Right atrium auricular region (tissue), 2 donors: ENCODE measurements at regions not wholly inside any gene's neighbourhood (a gene's known extent, or its start where the extent isn't known, plus 50 kb on each side); places are given as distances from the start of the nearest gene placed in this dataset.
"Not testable (repeated sequence)": the region's sequence is repeated elsewhere in the genome, so short reads cannot be mapped to it uniquely, and the experiment has no call there.

Experiments used
- DNase-seq: peaks from one replicate; pipeline ENCODE4 v3.0.0-alpha.2; 2019; ENCODE audit warnings: low spot score
- H3K27ac ChIP-seq, 2 donors: fragments of 200-600 bp; sonication (generic); 1 replicate in 1 of 2; 2 replicates in 1 of 2; pipeline ENCODE4 v1.5.1; 2016 to 2019
- H3K27me3 ChIP-seq, 2 donors: fragments of 200-600 bp; sonication (generic); one replicate each; pipeline versions ENCODE4 v1.5.1 to v1.6.0; 2017 to 2019
- H3K36me3 ChIP-seq: fragments of 200-600 bp; sonication (generic); one replicate; pipeline ENCODE4 v1.5.1; 2016
- H3K4me1 ChIP-seq, 2 donors: fragments of 200-600 bp; sonication (generic); one replicate each; pipeline versions ENCODE4 v1.5.1 to v1.6.0; 2017 to 2019
- H3K4me3 ChIP-seq, 2 donors: fragments of 200-600 bp; sonication (generic); 1 replicate in 1 of 2; 2 replicates in 1 of 2; pipeline ENCODE4 v1.5.1; 2017 to 2019; ENCODE audit warnings: mild to moderate bottlenecking in 1 of 2, moderate library complexity in 1 of 2
- H3K9me3 ChIP-seq, 2 donors: fragments of 200-600 bp; sonication (generic); one replicate each; pipeline ENCODE4 v1.5.1; 2019
- TF ChIP-seq, protein P1 (sequence below), 2 donors: fragments of 200-600 bp; sonication (generic); IDR thresholded peaks; one replicate each; pipeline ENCODE4 v1.5.1; 2019; ENCODE audit warnings: antibody characterized with exemption in 2 of 2

DNA sequence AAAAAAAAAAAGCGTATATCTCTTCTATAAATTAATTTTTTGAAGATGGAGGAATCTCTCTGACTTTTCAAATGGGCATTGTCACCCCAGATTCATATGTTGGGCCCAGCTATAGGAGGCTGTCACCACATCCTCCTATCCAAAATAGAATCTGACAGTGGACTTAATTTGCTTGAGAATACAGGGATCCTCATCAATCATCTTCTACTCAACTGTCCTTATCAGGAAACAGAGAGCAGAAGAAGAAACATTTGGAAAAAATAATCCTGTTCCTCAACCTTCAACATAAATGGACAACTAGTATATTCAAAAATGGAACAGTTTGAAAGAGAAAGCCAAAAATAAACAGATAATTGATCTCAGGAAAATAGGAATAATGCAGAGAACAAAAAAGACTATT is 725.4 kb upstream of the INTU start:
- no peaks in the 10 kb centered on the region for H3K9me3 ChIP-seq
- H3K4me3 ChIP-seq, result no peak overlapping the region
- TF ChIP-seq, protein P1, sequence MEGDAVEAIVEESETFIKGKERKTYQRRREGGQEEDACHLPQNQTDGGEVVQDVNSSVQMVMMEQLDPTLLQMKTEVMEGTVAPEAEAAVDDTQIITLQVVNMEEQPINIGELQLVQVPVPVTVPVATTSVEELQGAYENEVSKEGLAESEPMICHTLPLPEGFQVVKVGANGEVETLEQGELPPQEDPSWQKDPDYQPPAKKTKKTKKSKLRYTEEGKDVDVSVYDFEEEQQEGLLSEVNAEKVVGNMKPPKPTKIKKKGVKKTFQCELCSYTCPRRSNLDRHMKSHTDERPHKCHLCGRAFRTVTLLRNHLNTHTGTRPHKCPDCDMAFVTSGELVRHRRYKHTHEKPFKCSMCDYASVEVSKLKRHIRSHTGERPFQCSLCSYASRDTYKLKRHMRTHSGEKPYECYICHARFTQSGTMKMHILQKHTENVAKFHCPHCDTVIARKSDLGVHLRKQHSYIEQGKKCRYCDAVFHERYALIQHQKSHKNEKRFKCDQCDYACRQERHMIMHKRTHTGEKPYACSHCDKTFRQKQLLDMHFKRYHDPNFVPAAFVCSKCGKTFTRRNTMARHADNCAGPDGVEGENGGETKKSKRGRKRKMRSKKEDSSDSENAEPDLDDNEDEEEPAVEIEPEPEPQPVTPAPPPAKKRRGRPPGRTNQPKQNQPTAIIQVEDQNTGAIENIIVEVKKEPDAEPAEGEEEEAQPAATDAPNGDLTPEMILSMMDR (IDR thresholded peaks at IDR 0.05), result no peak
- H3K4me1 ChIP-seq, result no peaks in the 10 kb centered on the region
- no peaks in the 10 kb centered on the region for H3K36me3 ChIP-seq
- no peak overlapping the region for H3K27ac ChIP-seq
- no peaks in the 10 kb centered on the region for H3K27me3 ChIP-seq
- DNase-seq, result no peak

DNA sequence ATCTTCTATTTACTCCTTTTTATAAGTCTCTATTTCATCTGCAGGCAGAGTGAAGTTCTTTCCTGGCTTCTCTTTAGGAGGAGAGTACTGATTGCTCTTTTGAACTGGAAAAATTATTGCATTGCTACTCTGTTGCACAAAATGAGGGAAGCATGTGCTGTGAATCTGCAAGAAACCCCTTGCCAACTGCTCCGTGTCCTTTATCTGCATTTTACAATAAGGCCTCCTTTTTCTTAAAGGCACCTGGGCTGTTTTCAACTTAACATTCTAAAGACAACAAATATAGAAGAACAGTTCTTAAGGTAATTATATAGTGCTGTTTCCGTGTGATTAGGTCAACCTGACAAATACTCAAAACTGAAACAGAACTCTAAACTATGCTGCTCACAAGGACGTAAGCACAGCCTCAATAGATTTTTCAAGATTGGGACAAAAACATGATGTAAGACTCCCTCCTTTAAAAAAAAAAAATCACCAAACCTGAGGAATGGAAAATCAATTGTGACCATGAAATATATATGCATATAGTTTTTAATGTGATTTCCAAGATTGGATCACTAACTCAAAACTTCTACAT is 716.6 kb upstream of the INTU start:
- Histone ChIP-seq H3K4me1 (no peaks in the 10 kb centered on the region), H3K27me3 (no peaks in the 10 kb centered on the region), H3K4me3 (no peak overlapping the region), H3K9me3 (no peaks in the 10 kb centered on the region), H3K27ac (no peak overlapping the region), H3K36me3 (no peaks in the 10 kb centered on the region)
- DNase-seq, result no peak
- TF ChIP-seq, protein P1 (IDR thresholded peaks at IDR 0.05), result no peak

DNA sequence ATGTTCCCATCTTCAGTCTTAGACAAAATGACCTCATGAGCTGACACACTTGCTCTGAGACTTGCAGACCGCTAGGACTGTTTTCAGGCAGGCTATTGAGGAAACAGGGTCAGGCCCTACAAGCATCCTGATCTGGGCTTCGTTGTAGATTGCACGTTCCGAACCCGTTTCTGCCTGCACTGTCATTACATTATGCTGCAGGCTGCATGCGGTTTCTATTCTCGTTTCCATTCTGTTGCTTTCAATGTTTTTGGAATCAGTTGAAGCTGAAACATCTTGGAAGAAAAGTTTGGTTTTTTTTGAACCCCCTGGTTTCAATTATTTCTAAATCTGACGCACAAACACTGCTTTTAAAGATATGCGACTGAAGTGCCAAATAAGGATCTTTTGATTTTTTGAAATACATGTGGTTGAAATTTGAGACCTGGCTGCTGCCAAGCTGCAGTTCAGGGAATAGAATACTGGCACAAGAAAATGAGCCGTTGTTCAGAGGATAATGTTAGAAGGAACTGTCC is 716.1 kb upstream of the INTU start:
- no peak overlapping the region for H3K27ac ChIP-seq
- no peak overlapping the region for H3K4me3 ChIP-seq
- no peaks in the 10 kb centered on the region for H3K9me3 ChIP-seq
- H3K36me3 ChIP-seq, result no peaks in the 10 kb centered on the region
- DNase-seq, result no peak
- no peaks in the 10 kb centered on the region for H3K4me1 ChIP-seq
- TF ChIP-seq, protein P1 (IDR thresholded peaks at IDR 0.05), result no peak
- H3K27me3 ChIP-seq, result no peaks in the 10 kb centered on the region

DNA sequence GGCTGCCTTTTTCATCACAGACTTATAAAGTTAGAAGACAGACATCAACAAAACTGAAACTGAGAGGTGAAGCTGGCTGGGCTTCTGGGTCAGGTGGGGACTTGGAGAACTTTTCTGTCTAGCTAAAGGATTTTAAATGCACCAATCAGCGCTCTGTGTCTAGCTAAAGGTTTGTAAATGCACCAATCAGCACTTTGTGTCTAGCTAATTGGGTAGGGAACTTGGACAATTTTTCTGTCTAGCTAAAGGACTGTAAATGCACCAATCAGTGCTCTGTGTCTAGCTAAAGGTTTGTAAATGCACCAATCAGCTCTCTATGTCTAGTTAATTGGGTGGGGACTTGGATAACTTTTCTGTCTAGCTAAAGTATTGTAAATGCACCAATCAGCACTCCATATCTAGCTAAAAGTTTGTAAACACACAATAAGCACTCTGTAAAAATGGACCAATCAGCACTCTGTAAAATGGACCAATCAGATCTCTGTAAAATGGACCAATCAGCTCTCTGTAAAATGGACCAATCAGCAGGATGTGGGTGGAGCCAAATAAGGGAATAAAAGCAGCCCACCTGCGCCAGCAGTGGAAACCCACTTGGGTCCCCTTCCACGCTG is 710.3 kb upstream of the INTU start:
- DNase-seq, H3K27ac ChIP-seq, H3K4me3 ChIP-seq, H3K36me3 ChIP-seq, H3K27me3 ChIP-seq, H3K9me3 ChIP-seq, H3K4me1 ChIP-seq: not testable (repeated sequence)

DNA sequence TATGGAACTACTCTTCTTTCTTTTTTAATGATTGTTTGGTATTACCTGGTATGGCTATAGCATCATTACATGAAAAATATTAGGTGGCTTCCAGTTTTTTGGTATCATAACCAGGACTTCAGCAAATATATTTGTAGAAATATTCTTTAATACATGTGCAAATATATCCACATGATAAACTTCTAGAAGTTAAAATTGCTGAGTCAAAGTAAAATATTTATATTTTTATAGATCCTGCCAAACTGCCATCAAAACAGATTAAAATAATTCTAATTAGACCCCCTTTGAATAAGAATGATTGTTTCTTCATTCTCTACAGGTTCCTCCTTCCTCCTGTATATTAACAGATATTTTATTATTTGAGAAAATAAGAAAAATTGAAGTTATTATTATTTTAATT is 708.5 kb upstream of the INTU start:
- TF ChIP-seq, protein P1 (IDR thresholded peaks at IDR 0.05), result no peak
- DNase-seq, result no peak
- H3K4me1 ChIP-seq, result no peaks in the 10 kb centered on the region
- no peaks in the 10 kb centered on the region for H3K27me3 ChIP-seq
- H3K36me3 ChIP-seq, result no peaks in the 10 kb centered on the region
- peaks cover 0 to 4% of the 10 kb centered on the region in 2 donors for H3K9me3 ChIP-seq
- no peak overlapping the region for H3K27ac ChIP-seq
- H3K4me3 ChIP-seq, result no peak overlapping the region

DNA sequence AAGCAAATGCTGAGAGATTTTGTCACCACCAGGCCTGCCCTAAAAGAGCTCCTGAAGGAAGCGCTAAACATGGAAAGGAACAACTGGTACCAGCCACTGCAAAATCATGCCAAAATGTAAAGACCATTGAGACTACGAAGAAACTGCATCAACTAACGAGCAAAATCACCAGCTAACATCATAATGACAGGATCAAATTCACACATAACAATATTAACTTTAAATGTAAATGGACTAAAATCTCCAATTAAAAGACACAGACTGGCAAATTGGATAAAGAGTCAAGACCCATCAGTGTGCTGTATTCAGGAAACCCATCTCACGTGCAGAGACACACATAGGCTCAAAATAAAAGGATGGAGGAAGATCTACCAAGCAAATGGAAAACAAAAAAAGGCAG is 702.7 kb upstream of the INTU start:
- H3K36me3 ChIP-seq, H3K9me3 ChIP-seq, DNase-seq, H3K27me3 ChIP-seq, H3K4me1 ChIP-seq, H3K4me3 ChIP-seq, H3K27ac ChIP-seq: not testable (repeated sequence)

DNA sequence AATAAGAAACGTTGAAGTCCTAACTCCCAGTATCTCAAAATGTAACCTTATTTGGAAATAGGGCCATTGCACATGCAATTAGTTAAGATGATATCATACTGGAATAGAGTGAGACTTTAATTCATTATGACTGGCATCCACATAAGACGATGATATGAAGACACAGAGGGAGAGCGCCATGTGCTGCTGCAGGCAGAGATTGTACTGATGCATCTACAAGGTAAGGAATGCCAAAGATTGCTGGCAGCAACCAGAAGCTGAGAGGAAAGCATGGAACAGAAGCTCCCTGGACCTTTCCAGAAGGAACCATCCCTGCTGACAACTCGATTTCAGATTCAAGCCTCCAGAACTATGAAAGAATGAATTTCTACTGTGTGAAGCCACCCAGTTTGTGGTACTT is 697.0 kb upstream of the INTU start:
- Histone ChIP-seq H3K4me1 (no peaks in the 10 kb centered on the region), H3K9me3 (no peaks in the 10 kb centered on the region), H3K36me3 (no peaks in the 10 kb centered on the region), H3K27ac (no peak overlapping the region), H3K4me3 (no peak overlapping the region), H3K27me3 (no peaks in the 10 kb centered on the region)
- TF ChIP-seq, protein P1 (IDR thresholded peaks at IDR 0.05), result no peak
- DNase-seq, result no peak
